ENCODE measurements at regions not wholly inside any gene's neighbourhood (a gene's known extent, or its start where the extent isn't known, plus 50 kb on each side); places are given as distances from the start of the nearest gene placed in this dataset.

GRCh38 chr16:50866806-50867205 lies 124.9 kb downstream of the CYLD start:
- DNase-seq (ENCODE audit: low read depth, low spot score), result no peak
- no TSS peak for BruUV-seq (replicated peaks)
- FAIRE-seq, result no peak
- POLR2A ChIA-PET, result no interaction called here
- Histone ChIP-seq H3K79me2 (ENCODE audit: control insufficient read depth, insufficient read depth, low read length) (no peaks in the 10 kb centered on the region), H3K4me3 (replicated peaks in 1 of 3; ENCODE audit: insufficient read depth in 1 of 3, low read depth in 1 of 3, low read length in 3 of 3) (no peak overlapping the region), H3K9me3 (replicated peaks; ENCODE audit: control insufficient read depth, insufficient read depth, low read length) (no peaks in the 10 kb centered on the region), H3K27me3 (ENCODE audit: control insufficient read depth in 2 of 2, insufficient read depth in 2 of 2, low read length in 2 of 2) (no peaks in the 10 kb centered on the region), H3K9me1 (replicated peaks; ENCODE audit: control insufficient read depth, extremely low read depth, insufficient read depth, low read length) (no peaks in the 10 kb centered on the region), H4K20me1 (replicated peaks; ENCODE audit: control insufficient read depth, extremely low read depth, insufficient read depth, low read length) (no peaks in the 10 kb centered on the region), H3K9ac (replicated peaks; ENCODE audit: extremely low read depth, insufficient read depth, low read length) (no peak overlapping the region), H2AFZ (ENCODE audit: low read depth, low read length) (no peak overlapping the region), H3K36me3 (ENCODE audit: control insufficient read depth in 2 of 2, extremely low read depth in 1 of 2, insufficient read depth in 2 of 2, low read length in 2 of 2) (no peaks in the 10 kb centered on the region), H3K27ac (ENCODE audit: insufficient read depth, low read depth, low read length) (no peak overlapping the region), H3K4me2 (ENCODE audit: insufficient read depth, low read length) (no peak overlapping the region), H3K4me1 (ENCODE audit: control insufficient read depth, extremely low read depth, insufficient read depth, low read length) (no peaks in the 10 kb centered on the region)
- intact Hi-C loops (cut with micrococcal nuclease) (no loop called here), dilution Hi-C loops (cut with MboI; ENCODE audit: extremely low pct_ligation_motif_present, low sequenced_read_pairs) (no loop called here)
- TF ChIP-seq FOS (IDR thresholded peaks at IDR 0.05; ENCODE audit: borderline replicate concordance, insufficient read depth, low read length), result no peak
- TF ChIP-seq POLR2AphosphoS5 (IDR thresholded peaks at IDR 0.05; ENCODE audit: insufficient read depth, low read depth, low read length), result no peak
- no peak for TF ChIP-seq EZH2 (IDR thresholded peaks at IDR 0.05; ENCODE audit: borderline replicate concordance, low read depth, low read length, severe bottlenecking)
- no peak for TF ChIP-seq MAX (IDR thresholded peaks at IDR 0.05; ENCODE audit: insufficient read depth, insufficient read length)
- no peak for TF ChIP-seq CTCF (IDR thresholded peaks at IDR 0.05; ENCODE audit: extremely low read depth in 1 of 2, insufficient read depth in 1 of 2, low read depth in 1 of 2, low read length in 2 of 2)
- CTCF ChIA-PET, result no interaction called here

- Histone ChIP-seq H3K4me1 (ENCODE audit: control insufficient read depth, extremely low read depth, insufficient read depth, low read length) (no peaks in the 10 kb centered on the region), H3K36me3 (ENCODE audit: control insufficient read depth in 2 of 2, extremely low read depth in 1 of 2, insufficient read depth in 2 of 2, low read length in 2 of 2) (no peaks in the 10 kb centered on the region), H3K4me2 (ENCODE audit: insufficient read depth, low read length) (no peak overlapping the region), H3K9ac (replicated peaks; ENCODE audit: extremely low read depth, insufficient read depth, low read length) (no peak overlapping the region), H2AFZ (ENCODE audit: low read depth, low read length) (no peak overlapping the region), H3K4me3 (replicated peaks in 1 of 3; ENCODE audit: insufficient read depth in 1 of 3, low read depth in 1 of 3, low read length in 3 of 3) (no peak overlapping the region), H3K27ac (ENCODE audit: insufficient read depth, low read depth, low read length) (no peak overlapping the region), H3K79me2 (ENCODE audit: control insufficient read depth, insufficient read depth, low read length) (no peaks in the 10 kb centered on the region), H3K27me3 (ENCODE audit: control insufficient read depth in 2 of 2, insufficient read depth in 2 of 2, low read length in 2 of 2) (no peaks in the 10 kb centered on the region), H4K20me1 (replicated peaks; ENCODE audit: control insufficient read depth, extremely low read depth, insufficient read depth, low read length) (no peaks in the 10 kb centered on the region), H3K9me1 (replicated peaks; ENCODE audit: control insufficient read depth, extremely low read depth, insufficient read depth, low read length) (no peaks in the 10 kb centered on the region), H3K9me3 (replicated peaks; ENCODE audit: control insufficient read depth, insufficient read depth, low read length) (peaks cover 1% of the 10 kb centered on the region)
- BruUV-seq (replicated peaks), result no TSS peak
- no peak for TF ChIP-seq JUN (IDR thresholded peaks at IDR 0.05; ENCODE audit: borderline replicate concordance, insufficient read depth, insufficient read length, low read depth)
- TF ChIP-seq MYC (IDR thresholded peaks at IDR 0.05; ENCODE audit: low read depth, low read length), result no peak
- TF ChIP-seq MAX (IDR thresholded peaks at IDR 0.05; ENCODE audit: insufficient read depth, insufficient read length), result no peak
- TF ChIP-seq POLR2AphosphoS5 (IDR thresholded peaks at IDR 0.05; ENCODE audit: insufficient read depth, low read depth, low read length), result no peak
- TF ChIP-seq POLR2A (IDR thresholded peaks at IDR 0.05; ENCODE audit: low read depth, low read length), result no peak
- TF ChIP-seq FOS (IDR thresholded peaks at IDR 0.05; ENCODE audit: borderline replicate concordance, insufficient read depth, low read length), result no peak
- TF ChIP-seq CTCF (IDR thresholded peaks at IDR 0.05; ENCODE audit: extremely low read depth in 1 of 2, insufficient read depth in 1 of 2, low read depth in 1 of 2, low read length in 2 of 2), result no peak
- TF ChIP-seq GATA2 (IDR thresholded peaks at IDR 0.05; ENCODE audit: insufficient read depth, insufficient read length, low read depth, low read length), result no peak
- no peak for TF ChIP-seq EZH2 (IDR thresholded peaks at IDR 0.05; ENCODE audit: borderline replicate concordance, low read depth, low read length, severe bottlenecking)
- intact Hi-C loops (cut with micrococcal nuclease), result no loop called here
- POLR2A ChIA-PET, result no interaction called here
- dilution Hi-C loops (cut with MboI; ENCODE audit: extremely low pct_ligation_motif_present, low sequenced_read_pairs), result no loop called here
- FAIRE-seq, result no peak
- no peak for DNase-seq (ENCODE audit: low read depth, low spot score)
- CTCF ChIA-PET, result no interaction called here
Observed at GRCh38 chr16:50864386-50864785, 122.5 kb downstream of the CYLD start.

Data from endothelial cell of umbilical vein (primary cell).